ENCODE measurements at regions not wholly inside any gene's neighbourhood (a gene's known extent, or its start where the extent isn't known, plus 50 kb on each side); places are given as distances from the start of the nearest gene placed in this dataset.

DNA sequence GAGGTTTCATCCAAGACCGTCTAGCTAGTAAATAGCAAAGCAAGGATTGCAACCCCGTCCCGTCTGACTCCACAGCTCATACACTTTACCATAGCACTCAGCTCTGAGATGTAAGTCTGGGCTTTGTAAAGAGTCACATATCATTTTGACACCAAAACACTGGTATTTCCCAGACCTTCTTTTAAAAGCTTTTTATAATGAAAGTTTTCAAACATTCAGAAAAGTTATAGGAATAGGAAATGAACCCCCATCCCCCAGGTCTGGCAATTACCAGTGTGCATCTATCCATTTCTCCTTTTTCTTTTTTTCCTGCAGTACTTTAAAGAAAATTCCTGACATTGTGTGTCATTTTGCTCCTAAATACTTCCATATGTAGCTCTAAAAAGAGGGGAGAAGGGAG is 183.6 kb upstream of the CCND2 start:
- Mint-ChIP-seq H3K27ac (no peak overlapping the region), H3K4me1 (no peaks in the 10 kb centered on the region), H3K27me3 (ENCODE audit: insufficient read depth) (no peaks in the 10 kb centered on the region), H3K4me3 (no peak overlapping the region), H3K36me3 (ENCODE audit: low read depth) (no peaks in the 10 kb centered on the region), H3K9me3 (no peaks in the 10 kb centered on the region)
- H3K9me3 ChIP-seq (ENCODE audit: control insufficient read depth, low read length) = peaks cover 4% of the 10 kb centered on the region
- H3K27me3 ChIP-seq (ENCODE audit: control insufficient read depth, insufficient read depth, low read length, poor library complexity, severe bottlenecking) = no peaks in the 10 kb centered on the region
- H3K36me3 ChIP-seq (ENCODE audit: control insufficient read depth, insufficient read depth, low read length) = no peaks in the 10 kb centered on the region
- no peak overlapping the region for H3K9ac ChIP-seq (ENCODE audit: extremely low read depth, low read length, poor library complexity, severe bottlenecking)
- no peak for DNase-seq
- H3K27ac ChIP-seq (ENCODE audit: low read depth, low read length) = no peak overlapping the region
- H3K4me3 ChIP-seq (ENCODE audit: low read length) = no peak overlapping the region
- WGBS, 2 experiments (ENCODE audit: insufficient coverage in 1 of 2, insufficient read length in 1 of 2) = 94 to 100% methylated on average over 3 of the region's 3 CpGs
- TF ChIP-seq, protein P1, sequence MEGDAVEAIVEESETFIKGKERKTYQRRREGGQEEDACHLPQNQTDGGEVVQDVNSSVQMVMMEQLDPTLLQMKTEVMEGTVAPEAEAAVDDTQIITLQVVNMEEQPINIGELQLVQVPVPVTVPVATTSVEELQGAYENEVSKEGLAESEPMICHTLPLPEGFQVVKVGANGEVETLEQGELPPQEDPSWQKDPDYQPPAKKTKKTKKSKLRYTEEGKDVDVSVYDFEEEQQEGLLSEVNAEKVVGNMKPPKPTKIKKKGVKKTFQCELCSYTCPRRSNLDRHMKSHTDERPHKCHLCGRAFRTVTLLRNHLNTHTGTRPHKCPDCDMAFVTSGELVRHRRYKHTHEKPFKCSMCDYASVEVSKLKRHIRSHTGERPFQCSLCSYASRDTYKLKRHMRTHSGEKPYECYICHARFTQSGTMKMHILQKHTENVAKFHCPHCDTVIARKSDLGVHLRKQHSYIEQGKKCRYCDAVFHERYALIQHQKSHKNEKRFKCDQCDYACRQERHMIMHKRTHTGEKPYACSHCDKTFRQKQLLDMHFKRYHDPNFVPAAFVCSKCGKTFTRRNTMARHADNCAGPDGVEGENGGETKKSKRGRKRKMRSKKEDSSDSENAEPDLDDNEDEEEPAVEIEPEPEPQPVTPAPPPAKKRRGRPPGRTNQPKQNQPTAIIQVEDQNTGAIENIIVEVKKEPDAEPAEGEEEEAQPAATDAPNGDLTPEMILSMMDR (conservative IDR thresholded peaks at IDR 0.05) = no peak
- H3K4me1 ChIP-seq (ENCODE audit: control insufficient read depth, insufficient read depth, low read length) = no peaks in the 10 kb centered on the region

GRCh38 chr12:4089121-4089606 is 184.4 kb upstream of the CCND2 start:
- Mint-ChIP-seq H3K4me3 (no peak overlapping the region), H3K4me1 (no peaks in the 10 kb centered on the region), H3K36me3 (ENCODE audit: low read depth) (no peaks in the 10 kb centered on the region), H3K9me3 (no peaks in the 10 kb centered on the region), H3K27me3 (ENCODE audit: insufficient read depth) (peaks cover 3% of the 10 kb centered on the region), H3K27ac (no peak overlapping the region)
- DNase-seq = no peak
- 90 to 100% methylated on average over 1 to 5 of the region's 5 CpGs for WGBS, 2 experiments (ENCODE audit: insufficient coverage in 1 of 2, insufficient read length in 1 of 2)
- no peaks in the 10 kb centered on the region for H3K4me1 ChIP-seq (ENCODE audit: control insufficient read depth, insufficient read depth, low read length)
- peaks cover 4% of the 10 kb centered on the region for H3K9me3 ChIP-seq (ENCODE audit: control insufficient read depth, low read length)
- H3K9ac ChIP-seq (ENCODE audit: extremely low read depth, low read length, poor library complexity, severe bottlenecking) = no peak overlapping the region
- TF ChIP-seq, protein P1 (conservative IDR thresholded peaks at IDR 0.05) = no peak
- no peaks in the 10 kb centered on the region for H3K27me3 ChIP-seq (ENCODE audit: control insufficient read depth, insufficient read depth, low read length, poor library complexity, severe bottlenecking)
- no peak overlapping the region for H3K27ac ChIP-seq (ENCODE audit: low read depth, low read length)
- no peak overlapping the region for H3K4me3 ChIP-seq (ENCODE audit: low read length)
- no peaks in the 10 kb centered on the region for H3K36me3 ChIP-seq (ENCODE audit: control insufficient read depth, insufficient read depth, low read length)

DNA sequence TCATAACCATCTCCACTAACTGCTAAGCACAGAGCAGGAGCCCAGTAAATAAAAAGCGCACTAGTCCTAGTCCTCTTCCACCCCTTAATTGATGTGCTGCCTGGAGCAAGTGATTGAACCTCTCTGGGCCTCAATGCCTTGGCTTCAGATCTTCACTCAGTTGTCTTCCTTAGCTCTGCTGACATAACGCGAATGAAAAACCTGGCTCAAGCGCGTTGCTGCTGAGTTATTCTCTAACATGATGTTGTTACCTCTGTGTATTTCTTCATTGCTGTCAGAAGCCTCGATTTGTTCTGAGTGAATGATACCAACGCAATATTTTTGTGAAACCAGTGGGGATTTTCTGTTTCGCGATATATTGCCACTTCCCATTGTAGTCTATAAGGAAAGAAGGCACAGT is 185.1 kb upstream of the CCND2 start:
- no peaks in the 10 kb centered on the region for H3K36me3 Mint-ChIP-seq (ENCODE audit: low read depth)
- peaks cover 3% of the 10 kb centered on the region for H3K27me3 Mint-ChIP-seq (ENCODE audit: insufficient read depth)
- H3K4me1 Mint-ChIP-seq = no peaks in the 10 kb centered on the region
- no peak overlapping the region for H3K4me3 ChIP-seq (ENCODE audit: low read length)
- DNase-seq = no peak
- 92 to 99% methylated on average over 7 to 9 of the region's 9 CpGs for WGBS, 2 experiments (ENCODE audit: insufficient coverage in 1 of 2, insufficient read length in 1 of 2)
- no peak overlapping the region for H3K27ac Mint-ChIP-seq
- H3K27ac ChIP-seq (ENCODE audit: low read depth, low read length) = no peak overlapping the region
- H3K27me3 ChIP-seq (ENCODE audit: control insufficient read depth, insufficient read depth, low read length, poor library complexity, severe bottlenecking) = no peaks in the 10 kb centered on the region
- TF ChIP-seq, protein P1 (conservative IDR thresholded peaks at IDR 0.05) = no peak
- no peaks in the 10 kb centered on the region for H3K9me3 Mint-ChIP-seq
- no peak overlapping the region for H3K9ac ChIP-seq (ENCODE audit: extremely low read depth, low read length, poor library complexity, severe bottlenecking)
- no peaks in the 10 kb centered on the region for H3K36me3 ChIP-seq (ENCODE audit: control insufficient read depth, insufficient read depth, low read length)
- peaks cover 4% of the 10 kb centered on the region for H3K9me3 ChIP-seq (ENCODE audit: control insufficient read depth, low read length)
- H3K4me1 ChIP-seq (ENCODE audit: control insufficient read depth, insufficient read depth, low read length) = no peaks in the 10 kb centered on the region
- no peak overlapping the region for H3K4me3 Mint-ChIP-seq

Data from endodermal cell (in vitro differentiated cells).